HG02642 (cell line): ENCODE measurements at regions not wholly inside any gene's neighbourhood (a gene's known extent, or its start where the extent isn't known, plus 50 kb on each side); places are given as distances from the start of the nearest gene placed in this dataset.

Experiments
- ATAC-seq: cut with Tn5 transposase; IDR thresholded peaks from one replicate; pipeline ENCODE4 v1.9.1; 2021; ENCODE audit warnings: mild to moderate bottlenecking; ENCODE audit not compliant: unreplicated experiment, poor library complexity

DNA sequence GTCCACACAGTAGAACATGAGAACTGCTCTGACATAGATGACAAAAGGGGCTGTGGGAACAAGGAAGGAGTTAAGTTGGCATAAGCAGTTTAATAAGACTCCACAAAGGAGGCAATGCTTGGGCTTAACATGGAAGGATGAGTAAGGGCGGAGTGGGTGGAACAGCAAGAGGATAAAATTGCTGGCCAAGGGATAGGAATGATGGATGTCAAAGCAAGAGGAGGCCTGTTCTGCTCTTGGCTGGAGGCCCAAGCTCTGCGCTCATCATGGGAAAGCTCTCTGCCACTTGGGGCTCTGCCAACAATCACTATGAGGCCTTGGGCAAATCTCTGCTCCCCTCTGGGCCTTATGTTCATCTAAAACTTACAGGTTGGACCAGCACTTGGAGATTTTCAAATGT lies 98.3 kb upstream of the CAMK1G start:
- ATAC-seq, result no peak

DNA sequence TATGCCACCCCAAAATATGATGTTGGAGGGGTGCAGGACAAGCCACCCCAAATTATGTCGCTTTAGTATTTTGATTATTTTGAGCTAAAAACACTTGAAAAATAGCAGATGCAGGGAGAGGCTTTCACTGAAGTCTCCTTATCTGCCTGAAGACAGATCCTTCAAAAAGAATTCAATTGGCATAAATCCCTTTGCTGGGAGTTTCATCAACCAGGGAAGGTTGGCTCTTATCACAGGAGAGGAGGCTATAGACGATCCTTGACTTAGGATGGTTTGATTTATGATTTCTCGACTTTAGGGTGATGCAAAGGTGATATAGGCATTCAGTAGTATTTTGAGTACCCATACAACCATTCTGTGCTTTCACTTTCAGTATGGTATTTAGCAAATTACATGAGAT lies 97.8 kb upstream of the CAMK1G start:
- no peak for ATAC-seq

GRCh38 chr1:209486861-209487593 lies 96.5 kb upstream of the CAMK1G start:
- no peak for ATAC-seq

DNA sequence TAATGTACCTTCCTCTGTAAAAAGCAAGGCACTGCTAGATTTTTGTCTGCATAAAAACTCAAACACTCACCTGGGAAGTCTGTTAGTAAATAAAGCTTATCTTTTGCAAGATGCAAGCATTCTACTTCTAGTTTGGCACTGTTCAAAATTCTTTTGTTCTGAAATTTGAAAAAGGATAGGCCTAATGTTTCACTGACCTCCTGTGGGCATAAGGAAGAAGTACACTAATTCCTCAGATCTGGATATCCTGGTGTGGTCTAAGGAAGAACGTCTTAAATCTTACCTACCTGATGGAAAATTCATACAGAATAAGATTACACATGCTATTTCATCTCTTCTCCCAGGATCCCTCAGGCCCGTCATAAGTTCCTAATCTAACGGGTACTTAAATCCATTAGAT lies 93.5 kb upstream of the CAMK1G start:
- ATAC-seq, result no peak

DNA sequence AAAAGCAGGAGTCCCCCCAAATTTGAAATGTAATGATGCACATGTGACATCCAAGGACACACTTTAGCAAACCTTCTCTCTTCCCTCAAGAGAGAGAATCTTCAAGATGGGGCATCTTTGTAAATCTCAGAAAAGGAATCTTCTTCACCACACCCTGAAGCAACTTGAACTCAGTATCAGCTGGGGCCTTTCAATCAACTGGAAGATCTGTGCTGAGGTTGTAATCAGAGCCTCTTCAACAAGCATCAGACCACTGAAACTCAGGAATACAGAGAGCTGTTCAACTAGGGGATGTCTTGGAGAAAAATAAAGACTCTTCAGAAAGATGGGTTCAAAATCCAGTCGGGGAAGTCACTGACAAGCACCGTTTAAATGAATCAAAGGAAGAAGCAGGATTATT lies 92.5 kb upstream of the CAMK1G start:
- ATAC-seq, result no peak

- ATAC-seq, result no peak
Observed at GRCh38 chr1:209491496-209491895, 92.0 kb upstream of the CAMK1G start.

DNA sequence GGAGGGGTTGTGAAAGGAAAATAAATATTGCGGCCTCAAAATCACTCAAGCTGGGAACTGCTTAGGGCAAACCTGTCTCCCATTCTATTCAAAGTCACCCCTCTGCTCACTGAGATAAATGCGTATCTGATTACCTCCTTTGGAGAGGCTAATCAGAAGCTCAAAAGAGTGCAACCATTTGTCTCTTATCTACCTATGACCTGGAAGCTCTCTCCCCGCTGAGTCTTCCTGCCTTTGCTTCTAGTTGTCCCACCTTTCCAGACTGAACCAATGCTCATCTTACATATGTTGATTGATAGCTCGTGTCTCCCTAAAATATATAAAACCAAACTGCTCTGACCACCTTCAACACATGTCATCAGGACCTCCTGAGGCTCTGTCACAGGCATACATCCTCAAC lies 91.6 kb upstream of the CAMK1G start:
- no peak for ATAC-seq

- no peak for ATAC-seq
Observed at GRCh38 chr1:209493559-209493958, 90.0 kb upstream of the CAMK1G start.

DNA sequence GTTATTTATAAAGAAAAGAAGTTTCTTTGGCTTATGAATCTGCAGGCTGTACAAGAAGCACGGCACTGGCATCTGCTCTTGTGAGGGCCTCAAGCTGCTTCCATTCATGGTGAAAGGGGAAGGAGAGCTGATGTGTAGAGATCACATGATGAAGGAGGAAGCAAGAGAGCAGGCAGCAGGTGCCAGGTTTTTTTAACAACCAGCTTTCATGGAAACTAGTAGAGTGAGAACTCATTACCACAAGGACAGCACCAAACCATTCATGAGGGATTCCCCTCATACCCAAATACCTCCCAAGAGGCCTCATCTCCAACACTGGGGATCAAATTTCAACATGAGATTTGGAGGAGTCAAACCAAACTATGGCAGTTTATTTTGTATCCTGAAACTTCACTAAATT lies 85.8 kb upstream of the CAMK1G start:
- no peak for ATAC-seq

DNA sequence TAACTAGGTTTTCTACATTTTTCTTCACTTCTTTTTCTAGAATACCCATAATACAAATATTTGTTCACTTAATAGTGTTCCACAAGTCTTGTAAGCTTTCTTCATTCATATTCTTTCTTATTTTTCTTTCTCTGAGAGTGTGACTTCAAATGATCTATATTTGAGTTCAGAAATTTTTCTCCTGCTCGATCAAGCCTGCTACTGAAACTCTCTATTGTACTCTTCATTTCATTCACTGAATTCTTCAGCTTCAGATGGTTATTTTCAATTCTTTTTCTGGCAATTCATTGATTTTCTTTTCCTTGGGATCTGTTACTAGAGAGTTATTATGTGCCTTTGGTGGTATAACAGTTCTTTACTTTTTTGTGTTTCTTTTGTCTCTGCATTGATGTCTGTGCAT lies 82.5 kb upstream of the CAMK1G start:
- no peak for ATAC-seq

GRCh38 chr1:209503196-209503595 lies 80.3 kb upstream of the CAMK1G start:
- no peak for ATAC-seq

GRCh38 chr1:209504571-209504970 lies 78.9 kb upstream of the CAMK1G start:
- ATAC-seq, result no peak

DNA sequence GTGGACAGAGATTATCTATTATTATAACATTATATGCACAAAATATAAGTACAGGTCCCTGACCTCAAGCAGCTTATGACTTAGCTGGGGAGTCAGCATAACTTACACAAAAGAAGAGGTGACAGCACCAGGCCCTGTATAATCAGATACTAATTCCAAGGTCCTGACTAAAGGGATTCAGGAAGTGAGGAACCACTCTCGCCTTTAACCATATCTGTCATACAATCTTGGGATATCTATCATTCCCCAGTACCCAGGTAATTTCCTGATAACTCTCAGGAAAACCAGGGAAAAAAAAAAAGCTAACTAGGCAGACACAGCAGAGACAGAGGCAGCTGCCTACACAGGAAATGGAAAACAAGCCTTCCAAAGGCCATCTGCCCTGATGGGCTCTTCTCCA lies 78.5 kb upstream of the CAMK1G start:
- no peak for ATAC-seq

- ATAC-seq, result no peak
Observed at GRCh38 chr1:209506101-209506500, 77.4 kb upstream of the CAMK1G start.

DNA sequence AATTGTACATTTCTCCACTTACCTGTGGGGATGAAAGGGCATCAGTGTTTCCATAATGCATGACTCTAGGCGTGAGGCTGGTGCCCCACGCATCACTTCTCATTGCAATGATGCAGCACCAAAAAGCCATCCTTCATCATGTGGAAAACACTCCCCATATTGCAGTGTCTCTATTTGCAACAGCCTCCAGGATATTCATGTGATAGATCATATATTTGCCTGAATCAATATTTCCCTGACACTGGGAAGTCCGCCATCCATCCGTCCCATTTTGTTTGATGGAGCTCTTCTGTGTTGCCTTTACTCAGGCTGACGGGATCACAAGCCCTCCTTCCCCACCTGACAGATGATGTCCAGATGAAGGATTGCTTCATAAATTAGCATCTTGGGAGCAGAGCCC lies 74.5 kb upstream of the CAMK1G start:
- no peak for ATAC-seq

GRCh38 chr1:209510063-209510462 lies 73.5 kb upstream of the CAMK1G start:
- no peak for ATAC-seq

DNA sequence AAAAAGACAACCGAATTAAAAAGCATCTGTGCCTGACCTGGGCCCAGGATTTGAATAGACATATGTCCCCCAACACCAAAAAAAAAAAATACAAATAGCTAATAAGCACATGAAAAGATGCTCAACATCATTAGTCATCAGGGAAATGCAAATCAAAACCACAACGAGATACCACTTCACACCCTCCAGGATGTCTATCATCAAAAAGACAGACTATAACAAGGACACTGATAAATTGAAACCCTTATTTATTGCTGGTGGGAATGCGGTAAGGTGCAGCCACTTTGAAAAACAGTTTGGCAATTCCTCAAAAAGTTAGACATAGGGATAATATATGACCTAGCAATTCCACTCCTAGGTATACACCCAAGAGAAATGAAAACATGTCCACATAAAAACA lies 72.3 kb upstream of the CAMK1G start:
- ATAC-seq, result no peak

DNA sequence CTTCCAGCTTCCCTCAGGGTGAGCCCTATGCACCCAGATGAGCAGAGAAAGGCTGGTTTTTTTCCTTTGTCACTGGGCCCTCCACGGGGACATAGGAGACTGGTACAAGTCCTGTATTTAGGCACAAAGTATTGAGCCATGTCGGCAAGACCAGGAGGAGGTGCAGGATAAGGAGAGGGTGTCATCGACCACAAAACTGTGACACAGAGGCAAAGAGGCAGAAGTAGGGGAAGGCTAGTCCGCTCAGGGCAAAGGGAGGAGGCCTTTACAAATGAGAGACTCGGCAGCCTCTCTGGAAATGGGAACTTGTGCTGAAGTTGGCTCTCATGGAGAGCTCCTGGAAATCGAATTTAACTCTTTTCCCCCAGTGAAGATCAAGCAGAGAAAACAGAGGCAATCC lies 70.7 kb upstream of the CAMK1G start:
- ATAC-seq, result no peak

GRCh38 chr1:209513226-209513625 lies 70.3 kb upstream of the CAMK1G start:
- peak; percentile 50 for ATAC-seq

- no peak for ATAC-seq
Observed at GRCh38 chr1:209516771-209517680, 66.5 kb upstream of the CAMK1G start.

- no peak for ATAC-seq
Observed at GRCh38 chr1:209517681-209518050, 65.8 kb upstream of the CAMK1G start.

GRCh38 chr1:209519786-209520185 lies 63.7 kb upstream of the CAMK1G start:
- no peak for ATAC-seq
